HG03097 (cell line): ENCODE measurements at regions not wholly inside any gene's neighbourhood (a gene's known extent, or its start where the extent isn't known, plus 50 kb on each side); places are given as distances from the start of the nearest gene placed in this dataset.
A peak's percentile ranks its signal among the peaks of the same experiment; 100 is the strongest.
"Not testable (repeated sequence)": the region's sequence is repeated elsewhere in the genome, so short reads cannot be mapped to it uniquely, and the experiment has no call there.

Experiments
- ATAC-seq: cut with Tn5 transposase; IDR thresholded peaks from one replicate; pipeline ENCODE4 v1.9.1; 2021; ENCODE audit not compliant: unreplicated experiment, low FRiP score

DNA sequence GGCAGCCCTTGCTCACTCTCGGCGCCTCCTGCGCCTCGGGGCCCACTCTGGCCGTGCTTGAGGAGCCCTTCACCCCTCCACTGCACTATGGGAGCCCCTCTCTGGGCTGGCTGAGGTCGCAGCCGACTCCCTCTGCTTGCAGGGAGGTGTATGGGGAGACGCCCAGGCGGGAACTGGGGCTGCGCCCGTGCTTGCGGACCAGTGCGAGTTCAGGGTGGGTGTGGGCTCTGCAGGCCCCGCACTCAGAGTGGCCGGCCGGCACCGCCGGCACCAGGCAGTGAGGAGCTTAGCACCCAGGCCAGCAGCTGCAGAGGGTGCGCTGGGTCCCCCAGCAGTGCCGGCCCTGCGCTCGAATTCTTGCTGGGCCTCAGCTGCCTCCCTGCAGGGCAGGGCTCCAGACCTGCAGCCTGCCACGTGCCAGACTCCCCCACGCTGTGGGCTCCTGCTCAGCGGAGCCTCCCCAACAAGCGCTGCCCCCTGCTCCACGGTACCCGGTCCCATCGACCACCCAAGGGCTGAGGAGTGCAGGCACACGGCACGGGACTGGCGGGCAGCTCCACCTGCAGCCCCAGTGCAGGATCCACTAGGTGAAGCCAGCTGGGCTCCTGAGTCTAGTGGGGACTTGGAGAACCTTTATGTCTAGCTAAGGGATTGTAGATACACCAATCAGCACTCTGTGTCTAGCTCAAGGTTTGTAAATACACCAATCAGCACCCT lies 54.0 kb upstream of the WWC2 start:
- ATAC-seq: not testable (repeated sequence)

DNA sequence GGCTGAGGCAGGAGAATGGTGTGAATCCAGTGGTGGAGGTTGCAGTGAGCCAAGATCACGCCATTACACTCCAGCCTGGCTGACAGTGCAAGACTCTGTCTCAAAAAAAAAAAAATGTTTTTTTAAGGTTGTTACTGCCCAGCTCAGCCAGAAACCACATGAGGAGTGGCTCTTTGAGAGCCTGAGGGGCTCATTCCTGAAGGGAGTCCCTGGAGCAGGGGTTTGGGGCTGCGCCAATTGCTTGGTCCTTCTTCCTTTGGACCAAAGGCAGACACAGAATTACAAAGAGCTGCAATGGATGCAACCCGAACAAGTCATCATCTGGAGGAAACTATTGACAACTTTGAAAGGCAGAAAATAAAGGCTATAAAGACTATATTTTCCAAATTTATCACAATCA lies 60.6 kb upstream of the WWC2 start:
- no peak for ATAC-seq

DNA sequence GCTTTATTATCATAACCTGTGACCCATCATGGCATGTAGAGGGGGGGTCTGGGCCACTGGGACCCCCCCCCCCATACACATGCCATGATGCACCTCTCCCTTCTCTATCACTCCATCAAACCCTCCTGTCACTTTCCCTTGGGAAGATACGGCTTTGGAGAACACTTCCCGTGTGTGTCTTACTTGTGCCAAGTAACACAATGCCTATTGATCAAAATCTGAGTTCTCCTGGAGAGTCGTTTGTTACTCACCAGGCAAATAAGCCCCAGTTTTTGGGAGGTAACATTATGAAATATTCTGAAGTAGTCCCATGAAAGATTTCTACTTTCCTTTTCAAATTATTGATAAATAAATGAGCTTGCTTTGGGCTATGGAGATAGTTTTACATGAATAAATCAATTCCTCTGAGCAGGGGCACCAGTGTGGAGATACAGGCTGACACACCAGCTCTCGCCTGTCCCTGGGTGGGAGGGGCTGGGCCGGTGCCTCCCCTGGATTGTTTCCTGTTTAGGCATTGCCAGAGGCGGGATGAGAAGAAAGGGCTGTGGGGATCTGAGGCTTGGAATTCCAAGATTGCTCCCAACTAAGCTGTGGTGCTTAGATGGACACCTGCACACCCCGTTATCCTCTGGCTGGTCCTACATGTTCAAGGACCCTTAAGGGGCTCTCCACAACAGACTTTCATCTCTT lies 63.2 kb upstream of the WWC2 start:
- no peak for ATAC-seq

DNA sequence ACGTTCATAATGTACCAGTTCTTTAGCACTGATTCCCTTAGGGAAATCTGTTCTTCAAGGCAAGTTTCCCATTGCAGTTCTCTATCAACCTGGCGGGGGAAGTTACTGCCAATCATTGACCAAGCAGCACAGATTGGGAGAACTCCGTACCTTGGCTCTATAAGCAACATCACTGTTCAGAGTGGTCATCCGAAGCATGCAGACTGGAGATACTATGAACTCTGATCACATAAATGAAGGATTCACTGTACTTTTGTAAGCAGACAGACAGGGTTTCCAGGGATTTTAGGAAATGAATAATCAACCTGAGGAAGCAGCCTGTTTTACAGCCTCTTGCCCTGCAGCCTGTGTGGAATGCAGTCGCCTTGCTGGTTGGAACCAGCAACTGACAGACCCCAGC lies 63.8 kb upstream of the WWC2 start:
- no peak for ATAC-seq

GRCh38 chr4:183030823-183031222 lies 68.2 kb upstream of the WWC2 start:
- ATAC-seq: no peak

- ATAC-seq: no peak
Observed at GRCh38 chr4:183030309-183030708, 68.7 kb upstream of the WWC2 start.

DNA sequence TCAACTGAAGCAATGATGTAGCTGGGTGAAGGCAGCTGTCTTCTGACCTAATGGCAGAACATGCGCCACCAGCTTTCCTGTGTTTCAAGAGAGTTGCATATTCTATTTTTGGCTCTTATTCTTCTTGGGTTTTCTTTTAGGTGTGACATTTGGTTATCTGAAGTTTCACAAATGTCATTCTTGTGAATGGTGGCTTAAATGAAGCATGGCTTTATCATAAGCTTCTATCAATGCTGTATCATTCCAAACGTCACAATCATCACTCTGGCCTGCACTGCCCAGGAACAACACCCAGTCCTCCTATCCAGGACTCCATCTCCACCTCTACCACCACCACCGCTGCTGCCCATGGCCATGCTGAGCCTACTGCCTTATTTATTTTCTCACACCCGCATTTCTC lies 69.7 kb upstream of the WWC2 start:
- no peak for ATAC-seq

DNA sequence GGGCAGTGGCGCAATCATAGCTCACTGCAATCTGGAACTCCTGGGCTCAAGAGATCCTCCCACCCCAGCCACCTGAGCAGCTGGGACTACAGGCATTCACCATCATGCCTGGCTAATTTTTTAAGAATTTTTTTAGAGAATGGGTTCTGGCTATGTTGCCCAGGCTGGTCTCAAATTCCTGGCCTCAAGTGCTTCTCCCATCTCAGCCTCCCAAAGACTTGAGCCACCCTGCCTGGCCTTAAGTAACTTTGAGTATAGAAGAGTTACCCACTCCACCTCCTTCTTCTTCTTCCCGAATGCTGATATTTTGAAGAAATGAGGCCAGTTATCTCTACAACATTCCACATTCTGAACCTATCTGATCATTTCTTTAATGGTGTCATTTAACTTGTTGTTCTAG lies 72.4 kb upstream of the WWC2 start:
- ATAC-seq: no peak

- no peak for ATAC-seq
Observed at GRCh38 chr4:183022617-183023016, 76.4 kb upstream of the WWC2 start.

- ATAC-seq: no peak
Observed at GRCh38 chr4:183017962-183018361, 81.1 kb upstream of the WWC2 start.

DNA sequence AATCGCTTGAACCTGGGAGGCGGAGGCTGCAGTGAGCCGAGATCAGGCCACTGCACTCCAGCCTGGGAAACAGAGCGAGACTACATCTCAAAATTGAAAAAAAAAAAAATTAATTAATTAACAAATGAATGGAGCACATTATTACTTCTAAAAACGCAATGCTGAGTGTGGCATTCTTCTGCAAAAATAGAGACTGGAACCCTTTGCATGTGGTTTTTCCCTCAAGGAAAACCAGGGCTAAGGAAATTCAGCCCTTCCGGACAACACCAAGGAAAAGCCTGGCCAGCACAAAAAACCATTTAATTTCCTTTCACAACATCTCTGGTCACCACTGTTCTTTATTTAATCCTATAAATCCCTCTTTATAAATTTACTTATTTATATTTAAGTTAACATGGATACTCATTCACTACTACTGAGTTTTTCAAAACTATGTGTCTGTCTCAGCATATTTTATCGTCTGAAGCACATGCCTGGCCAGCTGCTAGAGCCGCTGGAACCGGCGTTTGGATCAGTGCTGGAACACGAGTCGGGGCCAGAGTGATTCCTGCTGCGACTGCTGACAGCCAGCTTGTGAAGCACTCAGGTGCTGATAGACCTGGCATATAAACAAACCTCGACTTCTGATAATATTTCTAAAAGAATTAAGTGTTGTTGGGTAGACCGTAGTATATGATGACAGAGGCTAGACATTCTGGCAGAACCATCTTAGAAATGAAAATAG lies 84.5 kb upstream of the WWC2 start:
- no peak for ATAC-seq

DNA sequence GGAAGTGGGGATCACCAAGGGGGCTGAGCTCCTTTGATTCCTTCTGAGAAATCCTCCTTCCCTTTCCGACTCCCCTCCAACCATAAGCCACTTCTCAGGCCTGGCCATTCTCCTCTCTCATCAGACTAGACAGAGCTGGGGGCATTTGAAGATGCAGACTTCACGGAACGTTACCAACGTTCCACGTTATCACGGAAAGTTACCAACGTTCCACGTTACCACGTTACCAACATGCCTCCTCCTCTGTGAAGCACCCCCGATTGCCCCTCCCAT lies 85.4 kb upstream of the WWC2 start:
- no peak for ATAC-seq

- ATAC-seq: no peak
Observed at GRCh38 chr4:183012879-183013729, 86.0 kb upstream of the WWC2 start.

DNA sequence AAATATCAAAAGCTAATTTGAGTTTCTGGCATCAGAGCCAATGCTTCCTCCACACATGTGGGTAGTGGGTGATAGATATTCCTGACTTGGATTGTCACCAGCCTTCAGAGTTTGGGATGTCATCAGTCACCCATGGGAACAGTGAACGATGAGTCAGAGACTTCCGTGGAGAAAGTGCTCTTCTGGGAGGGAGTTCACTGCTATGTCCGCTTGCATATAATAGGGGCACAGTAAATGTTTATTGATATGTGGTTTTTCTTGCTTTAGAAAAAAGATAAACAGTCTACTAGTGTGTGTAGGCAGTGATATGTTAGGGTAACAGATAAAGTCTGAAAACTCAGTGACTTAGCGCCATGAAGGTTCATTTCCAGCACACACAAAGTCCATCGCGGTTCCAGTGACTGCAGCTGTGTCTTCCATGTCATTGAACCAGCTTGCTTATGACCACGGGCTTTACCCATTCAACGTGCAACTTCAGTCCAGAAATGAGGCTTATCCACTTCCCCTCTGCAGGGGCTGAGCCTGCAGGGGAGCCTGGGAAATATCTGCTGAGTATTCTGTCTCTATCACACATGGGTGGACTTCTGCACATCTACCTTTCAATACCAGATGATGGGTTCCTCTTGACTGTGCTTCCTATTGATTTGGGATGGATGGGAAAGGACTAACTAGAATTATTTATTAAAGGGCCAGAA lies 87.7 kb upstream of the WWC2 start:
- ATAC-seq: no peak

- ATAC-seq: no peak
Observed at GRCh38 chr4:183008492-183008891, 90.6 kb upstream of the WWC2 start.

DNA sequence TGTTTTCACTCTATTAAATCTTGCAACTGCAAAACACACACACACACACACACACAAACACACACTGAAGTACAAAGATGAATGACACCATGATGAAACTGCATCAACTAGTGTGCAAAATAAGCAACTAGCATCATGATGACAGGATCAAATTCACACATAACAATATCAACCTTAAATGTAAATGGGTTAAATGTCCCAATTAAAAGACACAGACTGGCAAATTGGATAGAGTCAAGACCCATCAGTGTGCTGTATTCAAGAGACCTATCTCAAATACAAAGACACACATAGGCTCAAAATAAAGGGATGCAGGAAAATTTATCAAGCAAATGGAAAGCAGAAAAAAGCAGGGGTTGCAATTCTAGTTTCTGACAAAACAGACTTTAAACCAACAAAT lies 87.2 kb upstream of the DCTD start:
- not testable (repeated sequence) for ATAC-seq

DNA sequence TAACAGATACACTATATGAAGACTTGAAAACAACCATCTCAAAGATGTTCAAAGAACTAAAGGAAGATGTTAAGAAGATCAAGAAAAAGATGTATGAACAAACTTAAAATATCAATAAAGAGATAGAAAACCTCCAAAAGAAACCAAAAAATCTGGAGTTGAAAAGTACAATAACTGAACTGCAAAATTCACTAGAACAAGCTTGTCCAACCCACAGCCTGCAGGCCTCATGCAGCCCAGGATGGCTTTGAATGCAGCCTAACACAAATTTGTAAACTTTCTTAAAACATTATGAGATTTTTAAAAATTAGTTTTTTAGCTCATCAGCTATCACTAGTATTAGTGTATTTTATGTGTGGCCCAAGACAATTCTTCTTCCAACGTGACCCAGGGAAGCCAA lies 77.0 kb upstream of the DCTD start:
- no peak for ATAC-seq

GRCh38 chr4:182978152-182978827 lies 61.1 kb upstream of the DCTD start:
- peak; percentile 52 for ATAC-seq

DNA sequence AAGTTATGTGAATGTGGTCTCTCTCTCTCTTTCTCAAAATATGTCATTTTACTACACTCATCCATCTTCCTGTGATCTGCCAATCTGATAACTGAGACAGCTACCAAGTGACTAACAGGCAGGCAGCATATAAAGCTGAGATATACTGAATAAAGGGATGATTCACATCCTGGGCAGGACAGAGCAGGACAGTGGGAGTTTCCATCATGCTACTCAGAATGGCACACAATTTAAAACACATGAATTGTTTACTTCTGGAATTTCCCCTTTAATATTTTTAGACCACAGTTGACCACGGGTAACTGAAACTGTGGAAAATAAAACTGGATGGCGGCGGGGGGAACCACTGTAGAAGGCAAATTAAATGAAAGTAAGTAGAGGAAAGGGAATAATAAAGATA lies 58.6 kb upstream of the DCTD start:
- peak; percentile 92 for ATAC-seq

DNA sequence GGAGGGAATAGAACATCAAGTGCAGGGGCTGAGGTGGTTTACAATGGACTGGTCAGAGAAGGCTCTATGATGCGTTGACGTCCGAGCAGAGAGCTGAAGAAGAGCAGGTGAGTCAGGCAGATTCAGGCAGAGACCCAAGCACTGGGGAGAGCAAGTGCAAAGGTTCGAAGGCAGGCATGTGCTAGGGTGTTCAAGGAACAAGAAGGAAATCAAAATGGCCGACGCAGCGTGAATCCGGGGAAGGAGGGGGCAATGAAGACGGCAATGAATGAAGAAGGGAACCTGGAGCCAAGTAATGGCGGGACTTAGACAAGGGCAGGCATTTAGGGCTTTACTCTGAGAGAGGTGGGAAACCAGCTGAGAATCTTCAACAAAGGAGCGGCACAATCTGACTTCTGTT lies 56.8 kb upstream of the DCTD start:
- ATAC-seq: no peak
